Breast epithelium (tissue), 4 donors: ENCODE measurements at regions not wholly inside any gene's neighbourhood (a gene's known extent, or its start where the extent isn't known, plus 50 kb on each side); places are given as distances from the start of the nearest gene placed in this dataset.

Experiments used
- DNase-seq, 2 donors: peaks; one replicate each; pipeline ENCODE4 v3.0.0-alpha.2; 2019; ENCODE audit warnings: low spot score in 2 of 2
- H3K27ac ChIP-seq, 2 donors: fragments of 200-600 bp; sonication (generic) in 1 of 2; one replicate each; pipeline ENCODE4 v1.5.1; 2016 to 2019; ENCODE audit warnings: mild to moderate bottlenecking in 1 of 2
- H3K27me3 ChIP-seq, 2 donors: fragments of 200-600 bp; sonication (generic) in 1 of 2; one replicate each; pipeline versions ENCODE4 v1.5.1 to v1.6.0; 2017 to 2019; ENCODE audit warnings: control low read depth in 1 of 2, mild to moderate bottlenecking in 1 of 2
- H3K36me3 ChIP-seq: fragments of 200-600 bp; one replicate; pipeline ENCODE4 v1.5.1; 2019
- H3K4me1 ChIP-seq, 2 donors: fragments of 200-600 bp; sonication (generic); one replicate each; pipeline ENCODE4 v1.5.1; 2016 to 2019; ENCODE audit warnings: control low read depth in 1 of 2
- H3K4me3 ChIP-seq, 3 donors: fragments of 200-600 bp; sonication (generic); 1 replicate in 2 of 3; 2 replicates in 1 of 3; pipeline ENCODE4 v1.5.1; 2016 to 2019; ENCODE audit warnings: mild to moderate bottlenecking in 3 of 3, moderate library complexity in 2 of 3
- H3K9me3 ChIP-seq, 2 donors: fragments of 200-600 bp; sonication (generic) in 1 of 2; one replicate each; pipeline ENCODE4 v1.5.1; 2016 to 2019; ENCODE audit warnings: control low read depth in 1 of 2
- POLR2A ChIP-seq: fragments of 450-650 bp; IDR thresholded peaks from one replicate; pipeline ENCODE4 v1.6.1; 2016; ENCODE audit warnings: antibody characterized with exemption, mild to moderate bottlenecking, moderate library complexity
- POLR2AphosphoS5 ChIP-seq, 3 donors: sonication (generic); formaldehyde crosslinking; IDR thresholded peaks; one replicate each; pipeline ENCODE4 v1.6.1; 2017; ENCODE audit warnings: antibody characterized with exemption in 3 of 3
- intact Hi-C: fragments of 100-400 bp; cut with DNase I; formaldehyde crosslinking; loops from one replicate; pipeline ENCODE4 v1.15.1; 2023; ENCODE audit warnings: low total_unique reads
- TF ChIP-seq, protein P1 (sequence below), 3 donors: fragments of 450-650 bp; IDR thresholded peaks; one replicate each; pipeline ENCODE4 v1.5.1; 2016 to 2017; ENCODE audit warnings: antibody characterized with exemption in 3 of 3, mild to moderate bottlenecking in 3 of 3, moderate library complexity in 3 of 3

DNA sequence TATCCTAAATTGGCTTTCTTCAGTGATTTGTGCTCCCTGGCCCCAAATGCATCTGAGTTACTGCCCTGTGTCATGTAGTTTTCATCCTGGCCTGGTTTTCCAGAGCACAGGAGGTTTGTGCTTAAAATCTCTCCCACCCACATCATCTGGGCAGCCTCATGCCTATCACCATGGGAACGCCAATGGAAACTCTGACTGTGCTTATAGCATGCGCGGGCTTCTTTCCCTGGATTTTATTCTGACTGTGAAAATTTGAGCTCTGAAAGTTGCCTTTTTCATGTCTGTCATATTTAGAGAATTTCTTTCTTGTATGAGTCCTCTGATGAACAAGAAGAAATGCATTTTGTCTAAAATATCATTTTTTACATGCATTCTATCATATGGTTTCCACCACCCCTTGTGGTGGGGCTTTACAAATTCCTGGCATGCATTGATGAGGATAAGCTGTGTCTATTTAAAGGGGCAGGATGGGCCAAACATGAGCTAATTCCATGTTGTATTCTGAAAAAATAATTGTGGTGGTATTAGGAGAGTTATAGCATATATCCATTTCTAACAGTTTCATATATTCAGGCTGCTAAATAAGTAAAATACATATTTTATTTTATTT, 55.1 kb downstream of the IRAG1 start:
- no peak for DNase-seq
- no peaks in the 10 kb centered on the region for H3K9me3 ChIP-seq
- H3K27ac ChIP-seq: no peak overlapping the region
- H3K36me3 ChIP-seq: no peaks in the 10 kb centered on the region
- H3K27me3 ChIP-seq: no peaks in the 10 kb centered on the region
- TF ChIP-seq POLR2AphosphoS5 (IDR thresholded peaks at IDR 0.05): peak in 1 of 3 donors; percentile 63
- TF ChIP-seq POLR2A: no peak
- TF ChIP-seq, protein P1, sequence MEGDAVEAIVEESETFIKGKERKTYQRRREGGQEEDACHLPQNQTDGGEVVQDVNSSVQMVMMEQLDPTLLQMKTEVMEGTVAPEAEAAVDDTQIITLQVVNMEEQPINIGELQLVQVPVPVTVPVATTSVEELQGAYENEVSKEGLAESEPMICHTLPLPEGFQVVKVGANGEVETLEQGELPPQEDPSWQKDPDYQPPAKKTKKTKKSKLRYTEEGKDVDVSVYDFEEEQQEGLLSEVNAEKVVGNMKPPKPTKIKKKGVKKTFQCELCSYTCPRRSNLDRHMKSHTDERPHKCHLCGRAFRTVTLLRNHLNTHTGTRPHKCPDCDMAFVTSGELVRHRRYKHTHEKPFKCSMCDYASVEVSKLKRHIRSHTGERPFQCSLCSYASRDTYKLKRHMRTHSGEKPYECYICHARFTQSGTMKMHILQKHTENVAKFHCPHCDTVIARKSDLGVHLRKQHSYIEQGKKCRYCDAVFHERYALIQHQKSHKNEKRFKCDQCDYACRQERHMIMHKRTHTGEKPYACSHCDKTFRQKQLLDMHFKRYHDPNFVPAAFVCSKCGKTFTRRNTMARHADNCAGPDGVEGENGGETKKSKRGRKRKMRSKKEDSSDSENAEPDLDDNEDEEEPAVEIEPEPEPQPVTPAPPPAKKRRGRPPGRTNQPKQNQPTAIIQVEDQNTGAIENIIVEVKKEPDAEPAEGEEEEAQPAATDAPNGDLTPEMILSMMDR (IDR thresholded peaks at IDR 0.05): no peak
- H3K4me3 ChIP-seq: no peak overlapping the region
- no peaks in the 10 kb centered on the region for H3K4me1 ChIP-seq
- intact Hi-C loops: no loop called here

DNA sequence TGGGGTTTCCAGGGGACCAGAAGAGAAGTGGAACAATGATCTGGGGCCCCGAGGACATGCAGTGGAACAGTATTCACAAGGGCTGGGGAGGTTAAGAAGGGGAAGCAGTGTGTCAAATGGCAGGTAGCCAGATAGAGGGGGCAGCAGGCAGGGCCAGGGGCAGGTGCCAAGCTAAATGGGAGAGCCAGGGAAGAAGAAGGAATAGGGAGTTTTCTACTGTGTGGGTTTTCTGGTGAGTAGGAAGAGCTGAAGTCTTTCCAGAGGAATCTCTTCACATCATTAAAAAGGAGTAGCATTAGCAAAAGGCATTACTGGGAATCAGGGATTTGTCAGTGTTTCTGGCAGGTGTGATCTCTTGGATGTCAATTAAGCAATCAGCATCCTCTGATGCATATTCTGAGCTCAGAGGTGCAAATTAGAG, 55.8 kb downstream of the IRAG1 start:
- no peak for DNase-seq
- intact Hi-C loops: no loop called here
- Histone ChIP-seq H3K4me3 (no peak overlapping the region), H3K27ac (peak overlapping the region in 1 of 2 donors; percentile 58), H3K4me1 (no peaks in the 10 kb centered on the region), H3K27me3 (no peaks in the 10 kb centered on the region), H3K36me3 (no peaks in the 10 kb centered on the region), H3K9me3 (no peaks in the 10 kb centered on the region)
- TF ChIP-seq POLR2A: no peak
- no peak for TF ChIP-seq POLR2AphosphoS5 (IDR thresholded peaks at IDR 0.05)
- TF ChIP-seq, protein P1 (IDR thresholded peaks at IDR 0.05): no peak

DNA sequence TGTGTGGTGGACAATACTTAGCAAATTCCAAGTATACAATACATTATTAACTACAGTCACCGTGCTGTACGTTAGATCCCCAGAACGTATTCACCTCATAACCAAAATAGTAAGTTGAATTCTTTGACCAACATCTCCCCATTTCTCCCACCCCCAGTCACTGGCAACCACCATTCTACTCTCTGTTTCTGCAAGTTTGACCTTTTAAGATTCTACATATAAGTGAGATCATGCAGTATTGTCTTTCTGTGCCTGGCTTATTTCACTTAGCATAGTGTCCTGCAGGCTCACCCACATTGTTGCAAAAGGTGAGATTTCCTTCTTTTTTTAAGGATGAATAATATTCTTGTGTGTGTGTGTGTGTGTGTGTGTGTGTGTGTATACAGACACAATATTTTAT, 59.1 kb downstream of the IRAG1 start:
- no peak overlapping the region for H3K27ac ChIP-seq

DNA sequence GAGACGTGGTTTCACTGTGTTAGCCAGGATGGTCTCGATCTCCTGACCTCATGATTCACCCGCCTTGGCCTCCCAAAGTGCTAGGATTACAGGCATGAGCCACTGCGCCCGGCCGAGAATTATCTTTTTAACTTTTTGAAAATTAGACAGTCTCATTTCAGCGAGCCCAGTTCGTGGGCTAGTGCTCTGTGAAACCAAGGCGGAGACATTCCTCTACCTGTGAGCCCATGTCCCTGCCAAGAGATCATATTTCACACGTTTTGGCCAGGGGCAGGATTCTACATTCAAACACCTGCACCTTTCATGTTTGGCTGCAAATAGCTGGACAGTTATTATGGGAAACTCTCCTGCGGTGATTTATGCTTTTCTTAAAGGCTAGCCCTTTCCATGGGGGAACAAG, 60.3 kb downstream of the IRAG1 start:
- intact Hi-C loops: no loop called here
- Histone ChIP-seq H3K9me3 (no peaks in the 10 kb centered on the region), H3K4me3 (no peak overlapping the region), H3K4me1 (no peaks in the 10 kb centered on the region), H3K36me3 (no peaks in the 10 kb centered on the region), H3K27me3 (no peaks in the 10 kb centered on the region), H3K27ac (no peak overlapping the region)
- no peak for DNase-seq
- TF ChIP-seq, protein P1 (IDR thresholded peaks at IDR 0.05): no peak
- TF ChIP-seq POLR2A (no peak), POLR2AphosphoS5 (IDR thresholded peaks at IDR 0.05) (no peak)

More for the DNA sequence above, 59.1 kb downstream of the IRAG1 start:
- no peaks in the 10 kb centered on the region for H3K27me3 ChIP-seq
- no peak overlapping the region for H3K4me3 ChIP-seq
- intact Hi-C loops: no loop called here
- no peak for TF ChIP-seq POLR2A
- TF ChIP-seq, protein P1 (IDR thresholded peaks at IDR 0.05): no peak
- no peak for TF ChIP-seq POLR2AphosphoS5 (IDR thresholded peaks at IDR 0.05)
- H3K4me1 ChIP-seq: no peaks in the 10 kb centered on the region
- no peak for DNase-seq
- no peaks in the 10 kb centered on the region for H3K9me3 ChIP-seq
- no peaks in the 10 kb centered on the region for H3K36me3 ChIP-seq

DNA sequence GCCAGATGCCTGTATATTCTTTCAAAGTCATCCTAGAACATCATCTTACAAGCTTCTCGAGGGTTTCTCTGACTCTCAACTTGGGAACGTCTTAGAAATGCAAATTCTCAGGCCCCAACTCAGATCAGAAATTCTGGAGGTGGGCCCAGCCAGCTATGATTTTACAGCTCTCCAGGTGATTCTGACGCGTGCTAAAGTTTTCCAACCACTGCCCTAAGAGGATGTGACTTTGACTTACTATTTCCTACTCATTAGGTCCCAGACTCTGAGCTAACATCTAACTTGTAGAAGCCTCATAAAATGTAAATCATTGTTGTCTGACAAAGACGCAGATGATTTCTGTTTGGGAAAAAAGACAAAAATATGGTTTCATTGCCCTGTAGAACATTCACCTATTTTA, 61.1 kb downstream of the IRAG1 start:
- Histone ChIP-seq H3K27ac (no peak overlapping the region), H3K9me3 (no peaks in the 10 kb centered on the region), H3K27me3 (no peaks in the 10 kb centered on the region), H3K36me3 (no peaks in the 10 kb centered on the region), H3K4me3 (no peak overlapping the region), H3K4me1 (no peaks in the 10 kb centered on the region)
- DNase-seq: no peak
- TF ChIP-seq POLR2AphosphoS5 (IDR thresholded peaks at IDR 0.05) (no peak), POLR2A (no peak)
- TF ChIP-seq, protein P1 (IDR thresholded peaks at IDR 0.05): no peak
- intact Hi-C loops: no loop called here
